ENCODE measurements at regions not wholly inside any gene's neighbourhood (a gene's known extent, or its start where the extent isn't known, plus 50 kb on each side); places are given as distances from the start of the nearest gene placed in this dataset.

DNA sequence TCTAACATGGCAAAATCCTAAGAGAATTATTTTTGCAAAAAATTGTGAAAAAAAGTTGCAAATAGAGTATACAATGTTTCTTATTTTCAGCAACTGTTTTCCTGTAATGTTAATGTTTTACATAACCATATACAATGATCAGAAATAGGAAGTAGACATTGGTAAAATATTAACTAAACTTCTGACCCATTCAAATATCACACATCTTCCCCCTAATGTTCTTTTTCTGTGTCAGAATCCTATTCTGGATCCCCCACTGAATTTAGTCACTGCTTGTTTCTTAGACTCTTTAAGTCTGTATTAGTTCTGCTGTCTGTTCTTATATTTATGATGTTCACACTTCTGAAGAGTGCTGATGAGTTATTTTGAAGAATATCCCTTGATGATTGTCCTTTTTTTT, 62.0 kb downstream of the HFE start:
- DNase-seq: no peak
- H2AFZ ChIP-seq (ENCODE audit: low read length): no peak overlapping the region
- no peak overlapping the region for H3K18ac ChIP-seq (ENCODE audit: insufficient read length, low read depth, low read length)
- H2AK5ac ChIP-seq (ENCODE audit: insufficient read length, low read length): no peak overlapping the region
- H3K4me2 ChIP-seq (ENCODE audit: insufficient read depth, insufficient read length, low read length): no peak overlapping the region
- no peak overlapping the region for H4K91ac ChIP-seq (ENCODE audit: insufficient read length, low read depth, low read length)
- H4K20me1 ChIP-seq (ENCODE audit: control insufficient read depth, insufficient read depth, insufficient read length): no peaks in the 10 kb centered on the region
- no peak overlapping the region for H2BK12ac ChIP-seq (ENCODE audit: insufficient read length, low read depth, low read length)
- no peaks in the 10 kb centered on the region for H3K79me2 ChIP-seq (ENCODE audit: insufficient read depth, low read length)
- no peaks in the 10 kb centered on the region for H3K79me1 ChIP-seq (ENCODE audit: insufficient read depth, low read depth, low read length, poor library complexity, severe bottlenecking)
- Mint-ChIP-seq H3K4me1 (peaks cover 2 to 3% of the 10 kb centered on the region in 2 experiments), H3K4me3 (no peak overlapping the region), H3K27me3 (ENCODE audit: low read depth) (no peaks in the 10 kb centered on the region), H3K9me3 (no peaks in the 10 kb centered on the region), H3K36me3 (ENCODE audit: insufficient read depth in 1 of 3, low read depth in 3 of 3) (no peaks in the 10 kb centered on the region), H3K27ac (no peak overlapping the region)
- TF ChIP-seq, protein P1, sequence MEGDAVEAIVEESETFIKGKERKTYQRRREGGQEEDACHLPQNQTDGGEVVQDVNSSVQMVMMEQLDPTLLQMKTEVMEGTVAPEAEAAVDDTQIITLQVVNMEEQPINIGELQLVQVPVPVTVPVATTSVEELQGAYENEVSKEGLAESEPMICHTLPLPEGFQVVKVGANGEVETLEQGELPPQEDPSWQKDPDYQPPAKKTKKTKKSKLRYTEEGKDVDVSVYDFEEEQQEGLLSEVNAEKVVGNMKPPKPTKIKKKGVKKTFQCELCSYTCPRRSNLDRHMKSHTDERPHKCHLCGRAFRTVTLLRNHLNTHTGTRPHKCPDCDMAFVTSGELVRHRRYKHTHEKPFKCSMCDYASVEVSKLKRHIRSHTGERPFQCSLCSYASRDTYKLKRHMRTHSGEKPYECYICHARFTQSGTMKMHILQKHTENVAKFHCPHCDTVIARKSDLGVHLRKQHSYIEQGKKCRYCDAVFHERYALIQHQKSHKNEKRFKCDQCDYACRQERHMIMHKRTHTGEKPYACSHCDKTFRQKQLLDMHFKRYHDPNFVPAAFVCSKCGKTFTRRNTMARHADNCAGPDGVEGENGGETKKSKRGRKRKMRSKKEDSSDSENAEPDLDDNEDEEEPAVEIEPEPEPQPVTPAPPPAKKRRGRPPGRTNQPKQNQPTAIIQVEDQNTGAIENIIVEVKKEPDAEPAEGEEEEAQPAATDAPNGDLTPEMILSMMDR (conservative IDR thresholded peaks at IDR 0.05): no peak
- H3T11ph ChIP-seq (ENCODE audit: low read length): no peak overlapping the region
- no peaks in the 10 kb centered on the region for H3K9me3 ChIP-seq (ENCODE audit: control insufficient read depth, low read depth, low read length)
- no peak overlapping the region for H3K23ac ChIP-seq (ENCODE audit: insufficient read length, low read depth, low read length)
- no peak overlapping the region for H3K56ac ChIP-seq (ENCODE audit: insufficient read length, low read depth, low read length)
- H3K4ac ChIP-seq (ENCODE audit: low read depth, low read length): no peak overlapping the region
- no peak overlapping the region for H4K5ac ChIP-seq (ENCODE audit: insufficient read length, low read depth, low read length)
- H3K27me3 ChIP-seq (ENCODE audit: insufficient read depth, low read length): no peaks in the 10 kb centered on the region
- H3K4me1 ChIP-seq (ENCODE audit: insufficient read depth, low read length): no peaks in the 10 kb centered on the region; the same call in 1 of the 2 replicates
- no peak overlapping the region for H3K14ac ChIP-seq (ENCODE audit: insufficient read depth, low read length)
- no peak overlapping the region for H4K8ac ChIP-seq (replicated peaks; ENCODE audit: insufficient read length, low read depth, low read length)
- H2BK20ac ChIP-seq (ENCODE audit: low read depth, low read length, poor library complexity, severe bottlenecking): no peak overlapping the region
- H3K9ac ChIP-seq (ENCODE audit: extremely low read depth, insufficient read length, low read length): no peak overlapping the region
- no peak overlapping the region for H3K27ac ChIP-seq (ENCODE audit: insufficient read length, low read depth, low read length)
- no peaks in the 10 kb centered on the region for H3K23me2 ChIP-seq (ENCODE audit: insufficient read length, low read depth, low read length, poor library complexity, severe bottlenecking)
- H2BK120ac ChIP-seq (ENCODE audit: low read depth, low read length, poor library complexity, severe bottlenecking): no peak overlapping the region
- H2BK15ac ChIP-seq (ENCODE audit: low read depth, low read length): no peak overlapping the region
- no peak overlapping the region for H2BK5ac ChIP-seq (ENCODE audit: insufficient read length, low read length)

Data from H9 (cell line).